Gastroesophageal sphincter (tissue), 3 donors: ENCODE measurements at regions not wholly inside any gene's neighbourhood (a gene's known extent, or its start where the extent isn't known, plus 50 kb on each side); places are given as distances from the start of the nearest gene placed in this dataset.

Source experiments
- CTCF ChIP-seq, 4 experiments: fragments of 200-600 bp in 2 of 4; fragments of 450-650 bp in 2 of 4; sonication (generic) in 1 of 4; IDR thresholded peaks; one replicate each; pipeline ENCODE4 v1.5.1; 2017 to 2019; ENCODE audit warnings: antibody characterized with exemption in 4 of 4, mild to moderate bottlenecking in 2 of 4, moderate library complexity in 2 of 4
- EP300 ChIP-seq: sonication (generic); formaldehyde crosslinking; IDR thresholded peaks from one replicate; pipeline ENCODE4 v1.6.1; 2017; ENCODE audit warnings: antibody characterized with exemption, mild to moderate bottlenecking
- POLR2A ChIP-seq, 2 donors: fragments of 450-650 bp; IDR thresholded peaks; one replicate each; pipeline ENCODE4 v1.6.1; 2017; ENCODE audit warnings: antibody characterized with exemption in 2 of 2, mild to moderate bottlenecking in 2 of 2, moderate library complexity in 1 of 2
- POLR2AphosphoS5 ChIP-seq: sonication (generic); formaldehyde crosslinking; IDR thresholded peaks from one replicate; pipeline ENCODE4 v1.6.1; 2017; ENCODE audit warnings: antibody characterized with exemption

- no peak for TF ChIP-seq POLR2A (IDR thresholded peaks at IDR 0.05)
- no peak for TF ChIP-seq CTCF (IDR thresholded peaks at IDR 0.05)
- no peak for TF ChIP-seq POLR2AphosphoS5
- TF ChIP-seq EP300 = no peak
These were observed 583.9 kb downstream of the NLGN4X start for GRCh38 chrX:5644776-5645175.
